C1 segment of cervical spinal cord (tissue), 14 donors: ENCODE measurements at regions not wholly inside any gene's neighbourhood (a gene's known extent, or its start where the extent isn't known, plus 50 kb on each side); places are given as distances from the start of the nearest gene placed in this dataset.

Source experiments
- DNase-seq, 14 donors: peaks; one replicate each; lab custom pipeline; 2025; lab: John Stamatoyannopoulos, UW

GRCh38 chr13:47350334-47351124, 453.7 kb upstream of the HTR2A start:
- DNase-seq: no peak

DNA sequence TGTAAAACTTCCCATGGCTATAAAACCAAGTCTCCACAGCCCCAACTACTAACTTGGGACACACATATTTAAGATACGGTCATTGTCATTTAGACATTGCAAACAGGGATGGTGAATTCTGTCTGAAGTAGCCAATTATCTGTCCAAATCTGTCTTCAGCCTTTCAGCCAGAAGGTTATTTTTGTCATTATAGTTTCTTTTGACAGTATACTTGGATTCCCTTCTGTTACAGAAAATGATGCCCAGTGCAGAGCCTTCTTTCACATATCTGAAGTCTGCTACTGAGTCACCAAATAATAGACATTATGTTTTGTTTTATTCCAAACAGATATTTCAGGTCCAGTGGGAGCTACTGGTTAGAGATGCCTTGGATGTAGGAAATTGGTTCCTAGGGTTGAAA, 452.4 kb upstream of the HTR2A start:
- DNase-seq: no peak

- DNase-seq: no peak
Observed at GRCh38 chr13:47337781-47338507, 441.1 kb upstream of the HTR2A start.

DNA sequence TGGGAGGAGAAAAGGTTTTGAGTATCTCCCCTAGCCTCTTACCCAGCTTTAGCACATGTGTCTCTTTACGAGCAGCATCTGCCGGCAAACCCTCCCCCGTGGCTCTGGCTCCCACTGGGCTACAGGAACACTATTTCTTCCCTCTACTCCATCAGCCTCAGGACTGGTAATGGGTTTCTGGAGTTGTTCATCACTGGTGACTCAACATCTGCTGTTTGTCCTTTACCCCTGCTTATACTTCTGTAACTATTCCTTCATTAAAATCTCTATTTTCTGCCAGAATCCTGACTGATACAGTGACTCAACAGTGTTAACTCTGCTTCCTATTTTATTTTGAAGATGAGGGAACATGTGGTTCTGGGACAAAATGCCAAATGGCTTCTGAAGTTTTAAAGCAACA, 437.3 kb upstream of the HTR2A start:
- DNase-seq: no peak

DNA sequence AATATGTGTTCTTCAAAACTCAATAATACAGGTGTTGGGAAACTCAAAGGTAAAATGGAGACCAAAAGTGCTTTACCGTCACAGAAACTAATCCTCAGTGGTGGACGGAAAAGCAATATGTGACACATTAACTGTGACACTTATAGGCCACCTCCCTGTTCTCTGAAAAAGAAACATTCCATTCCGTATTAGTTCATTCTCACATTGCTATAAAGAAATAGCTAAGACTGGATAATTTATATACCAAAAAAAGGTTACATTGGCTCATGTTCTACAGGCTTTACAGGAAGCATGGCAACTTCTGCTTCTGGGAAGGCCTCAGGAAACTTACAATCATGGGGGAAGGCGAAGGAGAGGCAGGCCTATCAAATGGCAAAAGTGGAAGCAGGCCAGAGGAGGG, 435.3 kb upstream of the HTR2A start:
- no peak for DNase-seq

GRCh38 chr13:47330031-47330430, 433.2 kb upstream of the HTR2A start:
- no peak for DNase-seq

- DNase-seq: no peak
Observed at GRCh38 chr13:47327861-47328260, 431.0 kb upstream of the HTR2A start.

DNA sequence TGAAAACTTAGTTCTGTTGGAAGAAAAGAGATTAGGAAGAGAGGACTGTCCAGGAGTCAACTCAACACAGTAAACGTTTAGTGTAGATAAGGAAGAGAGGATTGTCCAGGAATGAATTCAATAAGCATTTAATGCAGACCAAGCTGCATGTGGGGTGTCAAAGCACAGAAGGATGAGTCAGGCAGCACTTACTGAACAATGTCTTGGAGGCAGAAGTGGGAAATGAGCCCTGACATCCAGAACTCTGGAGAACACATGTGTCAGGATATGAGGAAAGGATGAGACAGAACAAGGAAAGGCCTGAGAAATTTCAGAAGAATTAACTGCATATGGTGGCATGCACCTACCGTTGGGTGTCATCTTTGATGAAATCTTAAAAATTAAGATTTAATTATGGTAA, 429.2 kb upstream of the HTR2A start:
- no peak for DNase-seq

DNA sequence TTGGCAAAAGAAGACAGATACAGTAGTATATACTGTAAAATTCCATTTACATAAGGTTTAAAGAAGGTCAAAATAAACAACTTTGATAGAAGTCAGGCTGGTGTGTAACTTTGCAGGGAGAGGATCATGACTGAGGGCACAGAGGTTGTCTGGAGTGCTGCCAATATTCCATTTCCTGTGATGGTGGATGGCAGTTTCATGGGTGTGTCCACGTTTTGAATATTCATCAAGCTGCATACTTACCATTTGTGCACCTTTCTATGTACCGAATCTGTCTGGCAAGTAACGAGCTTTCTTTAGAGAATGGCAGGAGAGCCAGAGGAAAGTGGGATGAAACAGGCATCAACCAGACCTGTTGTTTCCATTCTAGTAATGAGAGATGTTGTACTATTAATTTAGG, 420.5 kb upstream of the HTR2A start:
- DNase-seq: no peak

DNA sequence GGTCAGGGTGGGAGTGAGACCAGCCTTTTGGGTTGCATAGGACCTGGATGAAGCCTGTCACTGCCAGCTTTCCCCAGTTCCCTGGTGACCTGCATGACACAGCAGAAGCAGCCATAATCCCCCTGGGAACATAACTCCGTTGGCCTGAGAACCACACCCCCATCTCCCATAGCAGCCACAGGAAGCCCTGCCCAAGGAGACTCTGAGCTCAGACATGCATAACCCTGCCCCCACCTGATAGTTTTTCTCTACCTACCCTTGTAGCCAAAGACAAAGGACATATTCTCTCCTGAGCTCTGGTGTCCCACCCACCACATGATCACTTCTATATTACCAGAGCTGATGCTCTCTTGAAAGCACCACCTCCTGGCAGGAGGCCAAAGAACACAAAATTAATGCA, 413.5 kb upstream of the HTR2A start:
- no peak for DNase-seq

- DNase-seq: no peak
Observed at GRCh38 chr13:47306991-47307390, 410.1 kb upstream of the HTR2A start.

- DNase-seq: no peak
Observed at GRCh38 chr13:47303626-47304025, 406.8 kb upstream of the HTR2A start.

- no peak for DNase-seq
Observed at GRCh38 chr13:47299304-47299703, 402.5 kb upstream of the HTR2A start.

GRCh38 chr13:47298506-47298905, 401.7 kb upstream of the HTR2A start:
- DNase-seq: no peak

DNA sequence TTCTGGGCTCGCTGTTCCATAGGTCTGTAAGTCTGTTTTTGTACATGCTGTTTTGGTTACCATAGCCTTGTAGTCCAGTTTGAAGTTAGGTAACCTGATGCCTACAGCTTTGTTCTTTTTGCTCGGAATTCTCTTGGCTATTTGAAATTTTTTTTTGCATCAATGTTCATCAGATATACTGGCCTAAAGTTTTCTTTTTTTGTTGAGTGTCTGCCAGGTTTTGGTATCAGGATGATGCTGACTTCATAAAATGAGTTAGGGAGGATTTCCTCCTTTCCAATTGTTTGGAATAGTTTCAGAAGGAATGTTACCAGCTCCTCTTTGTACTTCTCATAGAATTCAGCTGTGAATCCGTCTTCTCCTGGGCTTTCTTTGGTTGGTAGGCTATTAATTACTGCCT, 397.8 kb upstream of the HTR2A start:
- no peak for DNase-seq

DNA sequence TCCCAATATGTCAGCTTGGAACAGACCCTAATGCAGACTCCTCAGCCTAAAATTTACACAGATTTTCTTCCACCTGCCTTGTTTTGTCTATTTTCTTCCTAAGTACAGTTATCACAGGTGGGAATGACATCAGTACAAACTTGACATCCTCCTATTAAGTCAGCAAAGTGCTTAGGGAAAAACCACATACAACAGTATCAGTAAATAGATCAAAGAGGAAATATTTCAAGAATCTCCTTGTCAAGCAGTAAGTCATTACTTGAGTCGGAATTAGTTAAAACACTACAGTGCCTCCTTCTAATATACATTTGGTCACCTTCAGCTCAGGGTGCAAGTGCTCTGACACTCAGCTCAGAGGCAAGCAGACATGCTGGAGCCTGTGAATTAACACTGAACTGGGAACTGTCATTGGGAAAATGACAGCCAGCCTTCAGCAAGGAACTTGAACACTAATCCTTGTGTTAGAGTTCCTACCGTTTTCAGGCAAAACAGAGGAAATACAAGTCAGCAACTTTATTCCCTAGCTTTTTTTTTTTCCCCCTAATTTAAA, 394.3 kb upstream of the HTR2A start:
- DNase-seq: no peak

DNA sequence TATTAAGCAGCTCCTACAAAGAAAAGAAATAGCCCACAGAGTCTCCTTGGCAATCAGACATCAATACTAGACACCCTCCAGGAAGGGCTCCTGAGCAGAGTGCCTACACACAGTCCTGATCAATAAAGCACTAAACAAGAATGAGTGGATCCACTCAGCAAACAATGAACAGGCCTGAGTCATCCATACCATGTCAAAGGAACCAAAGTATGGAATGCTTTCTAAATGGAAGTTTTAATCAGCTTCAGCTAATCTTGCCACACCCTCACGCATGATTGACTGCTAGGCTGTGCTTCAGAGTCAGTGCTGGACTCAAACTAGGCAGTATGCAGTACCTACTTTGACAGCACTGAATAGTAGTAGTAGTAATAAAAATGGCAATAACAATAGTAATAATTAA, 392.7 kb upstream of the HTR2A start:
- no peak for DNase-seq

GRCh38 chr13:47288546-47288945, 391.7 kb upstream of the HTR2A start:
- no peak for DNase-seq

GRCh38 chr13:47287291-47287751, 390.5 kb upstream of the HTR2A start:
- no peak for DNase-seq

DNA sequence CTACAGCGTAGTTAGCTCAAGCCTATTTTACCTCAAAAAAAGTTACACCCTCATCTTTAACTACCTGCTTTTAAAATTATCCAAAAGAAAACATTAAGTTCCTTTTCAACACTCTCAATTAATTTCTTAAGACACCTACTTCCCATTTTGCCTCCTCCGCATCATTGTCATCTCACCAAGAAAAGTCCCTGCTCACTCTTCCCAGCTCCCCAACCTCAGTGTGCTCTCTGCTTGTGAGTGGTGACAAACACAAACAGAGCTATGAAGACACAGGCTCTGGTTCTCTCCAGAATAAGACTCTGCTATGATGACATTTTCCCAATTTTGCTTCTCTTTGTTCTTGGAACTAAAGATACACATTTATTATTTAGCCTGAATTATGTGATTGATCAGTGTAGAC, 385.1 kb upstream of the HTR2A start:
- DNase-seq: no peak

- no peak for DNase-seq
Observed at GRCh38 chr13:47279920-47280319, 383.1 kb upstream of the HTR2A start.

- DNase-seq: no peak
Observed at GRCh38 chr13:47277774-47278173, 380.9 kb upstream of the HTR2A start.

GRCh38 chr13:47268270-47268669, 371.4 kb upstream of the HTR2A start:
- DNase-seq: no peak
